ENCODE measurements at regions not wholly inside any gene's neighbourhood (a gene's known extent, or its start where the extent isn't known, plus 50 kb on each side); places are given as distances from the start of the nearest gene placed in this dataset.

DNA sequence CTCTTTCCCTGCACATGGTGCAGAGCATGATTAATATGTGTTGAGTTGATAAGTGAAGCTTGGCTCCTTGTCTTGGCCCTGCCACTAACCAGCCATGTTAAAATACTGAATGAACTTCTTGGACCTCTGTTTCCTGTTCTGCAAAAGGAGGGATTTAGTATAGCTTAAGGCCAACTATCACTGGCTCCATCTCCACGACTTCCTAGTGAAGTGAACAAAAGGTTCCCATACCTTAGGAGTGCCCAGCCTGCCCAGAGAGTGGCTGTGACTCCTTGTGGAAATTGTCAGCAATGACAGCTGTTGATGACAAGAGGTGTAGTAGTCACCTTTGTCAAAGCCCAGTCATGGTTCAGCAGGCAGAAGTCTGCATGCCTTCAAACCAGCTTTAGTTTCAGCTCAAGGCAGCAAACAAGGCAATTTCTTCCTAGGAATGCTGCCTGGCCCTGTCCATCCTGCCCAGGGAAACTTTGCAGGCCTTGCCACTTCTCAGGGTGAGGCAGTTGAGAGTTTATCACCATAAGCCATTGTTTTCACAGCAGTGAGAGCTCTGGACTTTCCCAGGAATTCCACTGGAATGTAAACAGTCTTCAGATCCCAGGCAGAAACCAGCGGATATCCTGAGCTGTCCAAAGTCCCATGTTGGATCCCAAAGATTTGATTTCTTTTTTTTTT lies 169.7 kb upstream of the TNFAIP3 start:
- no peak for TF ChIP-seq POLR2A (IDR thresholded peaks at IDR 0.05)
- TF ChIP-seq, protein P1, sequence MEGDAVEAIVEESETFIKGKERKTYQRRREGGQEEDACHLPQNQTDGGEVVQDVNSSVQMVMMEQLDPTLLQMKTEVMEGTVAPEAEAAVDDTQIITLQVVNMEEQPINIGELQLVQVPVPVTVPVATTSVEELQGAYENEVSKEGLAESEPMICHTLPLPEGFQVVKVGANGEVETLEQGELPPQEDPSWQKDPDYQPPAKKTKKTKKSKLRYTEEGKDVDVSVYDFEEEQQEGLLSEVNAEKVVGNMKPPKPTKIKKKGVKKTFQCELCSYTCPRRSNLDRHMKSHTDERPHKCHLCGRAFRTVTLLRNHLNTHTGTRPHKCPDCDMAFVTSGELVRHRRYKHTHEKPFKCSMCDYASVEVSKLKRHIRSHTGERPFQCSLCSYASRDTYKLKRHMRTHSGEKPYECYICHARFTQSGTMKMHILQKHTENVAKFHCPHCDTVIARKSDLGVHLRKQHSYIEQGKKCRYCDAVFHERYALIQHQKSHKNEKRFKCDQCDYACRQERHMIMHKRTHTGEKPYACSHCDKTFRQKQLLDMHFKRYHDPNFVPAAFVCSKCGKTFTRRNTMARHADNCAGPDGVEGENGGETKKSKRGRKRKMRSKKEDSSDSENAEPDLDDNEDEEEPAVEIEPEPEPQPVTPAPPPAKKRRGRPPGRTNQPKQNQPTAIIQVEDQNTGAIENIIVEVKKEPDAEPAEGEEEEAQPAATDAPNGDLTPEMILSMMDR (IDR thresholded peaks at IDR 0.05) = no peak
- no peak for TF ChIP-seq EP300 (IDR thresholded peaks at IDR 0.05)
